HCT116 (cell line): ENCODE measurements at regions not wholly inside any gene's neighbourhood (a gene's known extent, or its start where the extent isn't known, plus 50 kb on each side); places are given as distances from the start of the nearest gene placed in this dataset.

ENCODE experiments used
- ATAC-seq: fragments of 200-7000 bp; cut with Tn5 transposase; 2 replicates; pipeline ENCODE4 v1.9.1; 2020; ENCODE audit warnings: mild to moderate bottlenecking, moderate library complexity
- BruUV-seq: library from RNA; stranded (reverse); fragments of 400-500 nt; replicated peaks from 2 replicates; lab custom pipeline; 2021; lab: Mats Ljungman, UMichigan
- CTCF ChIA-PET: fragments of 300-600 bp; sonication (Branson Sonifier 250); formaldehyde crosslinking; loops from one replicate; lab custom pipeline; 2021; ENCODE audit warnings: antibody characterized with exemption; lab: Charles Lee
- POLR2A ChIA-PET: fragments of 300-600, 350-600 bp; sonication (Branson Sonifier 250); formaldehyde crosslinking; loops from one replicate; lab custom pipeline; 2021; ENCODE audit warnings: antibody characterized with exemption; lab: Charles Lee
- RAD21 ChIA-PET, 2 experiments: fragments of 300-600 bp; sonication (Branson Sonifier 250); formaldehyde crosslinking; loops; one replicate each; lab custom pipeline; 2023; ENCODE audit warnings: low total read pairs in 2 of 2; ENCODE audit not compliant: uncharacterized antibody in 2 of 2, unreplicated experiment in 2 of 2, low non-redundant PET in 1 of 2; lab: Charles Lee
- DNase-seq: peaks from one replicate; pipeline ENCODE4 v3.0.0-alpha.2; 2010; ENCODE audit warnings: low read depth, low spot score
- H2AFZ ChIP-seq: fragments of 200-600 bp; shearing (Covaris generic), sonication (generic); 2 replicates; pipeline ENCODE4 v1.6.1; 2017; ENCODE audit warnings: low read depth, mixed run types, mixed read lengths, antibody characterized with exemption, low read length; ENCODE audit not compliant: poor library complexity, severe bottlenecking
- H3K27ac ChIP-seq: 2 replicates; pipeline ENCODE4 v1.5.1; 2012; ENCODE audit warnings: low read depth, low read length
- H3K27me3 ChIP-seq: fragments of 200-600 bp; sonication (generic); 2 replicates; pipeline ENCODE4 v1.6.1; 2016; ENCODE audit warnings: mixed run types, low read length, mixed read lengths; ENCODE audit not compliant: insufficient read depth
- H3K36me3 ChIP-seq, 2 experiments: fragments of 200-500 bp in 1 of 2; fragments of 200-600 bp in 1 of 2; sonication (Bioruptor generic) in 1 of 2; sonication (generic) in 1 of 2; 2 replicates each; pipeline versions ENCODE4 v1.5.1 to v1.6.1; 2014 to 2016; ENCODE audit warnings: low read length in 2 of 2, inconsistent platforms in 1 of 2, mixed read lengths in 1 of 2, mixed run types in 1 of 2; ENCODE audit not compliant: insufficient read depth in 2 of 2, control insufficient read depth in 1 of 2
- H3K4me1 ChIP-seq, 2 experiments: fragments of 200-600 bp in 1 of 2; sonication (generic) in 1 of 2; 2 replicates each; pipeline versions ENCODE4 v1.5.1 to v1.6.1; 2012 to 2017; ENCODE audit warnings: low read length in 2 of 2, inconsistent platforms in 1 of 2, mild to moderate bottlenecking in 1 of 2, mixed read lengths in 1 of 2, mixed run types in 1 of 2, moderate library complexity in 1 of 2; ENCODE audit not compliant: insufficient read depth in 2 of 2, control insufficient read depth in 1 of 2
- H3K4me2 ChIP-seq: fragments of 200-600 bp; sonication (generic); 2 replicates; pipeline ENCODE4 v1.6.1; 2017; ENCODE audit warnings: mixed run types, low read length, mixed read lengths
- H3K4me3 ChIP-seq, 2 experiments: fragments of 200-600 bp in 1 of 2; sonication (generic) in 1 of 2; replicated peaks in 1 of 2; 2 replicates each; pipeline ENCODE4 v1.5.1; 2011 to 2016; ENCODE audit warnings: low read length in 2 of 2, control low read depth in 1 of 2, low read depth in 1 of 2, mild to moderate bottlenecking in 1 of 2, mixed read lengths in 1 of 2, mixed run types in 1 of 2
- H3K79me2 ChIP-seq: fragments of 200-600 bp; sonication (generic); 2 replicates; pipeline ENCODE4 v1.6.1; 2017; ENCODE audit warnings: mild to moderate bottlenecking, mixed run types, low read length, moderate library complexity, mixed read lengths; ENCODE audit not compliant: insufficient read depth
- H3K9ac ChIP-seq: fragments of 200-600 bp; sonication (generic); 2 replicates; pipeline ENCODE4 v1.6.1; 2016; ENCODE audit warnings: low read length, mixed read lengths
- H3K9me2 ChIP-seq: fragments of 200-600 bp; sonication (generic), shearing (Covaris generic); 2 replicates; pipeline ENCODE4 v1.6.1; 2017; ENCODE audit warnings: mixed run types, mild to moderate bottlenecking, moderate library complexity; ENCODE audit not compliant: insufficient read depth
- H3K9me3 ChIP-seq, 2 experiments: fragments of 200-500 bp in 1 of 2; fragments of 200-600 bp in 1 of 2; sonication (Bioruptor generic) in 1 of 2; sonication (generic) in 1 of 2; 2 replicates each; pipeline ENCODE4 v1.6.1; 2014 to 2017; ENCODE audit warnings: low read length in 2 of 2, mixed read lengths in 2 of 2, inconsistent platforms in 1 of 2, low read depth in 1 of 2, mild to moderate bottlenecking in 1 of 2, mixed run types in 1 of 2, moderate library complexity in 1 of 2; ENCODE audit not compliant: control insufficient read depth in 1 of 2, insufficient read depth in 1 of 2
- H4K20me1 ChIP-seq: fragments of 200-600 bp; sonication (generic), shearing (Covaris generic); 2 replicates; pipeline ENCODE4 v1.6.1; 2017; ENCODE audit warnings: mixed run types, mild to moderate bottlenecking, moderate library complexity; ENCODE audit not compliant: insufficient read depth
- CBX3 ChIP-seq: IDR thresholded peaks from 2 replicates; pipeline ENCODE4 v1.6.1; 2012; ENCODE audit warnings: low read depth
- CEBPB ChIP-seq: IDR thresholded peaks from 2 replicates; pipeline ENCODE4 v1.6.1; 2012; ENCODE audit warnings: low read depth
- EGR1 ChIP-seq: IDR thresholded peaks from 2 replicates; pipeline ENCODE4 v1.6.1; 2012; ENCODE audit warnings: low read depth
- ELF1 ChIP-seq: IDR thresholded peaks from 2 replicates; pipeline ENCODE4 v1.6.1; 2012; ENCODE audit warnings: low read depth, borderline replicate concordance
- EZH2 ChIP-seq: fragments of 200-600 bp; sonication (generic); IDR thresholded peaks from 2 replicates; pipeline ENCODE4 v1.6.1; 2017; ENCODE audit warnings: antibody characterized with exemption, mixed run types
- EZH2phosphoT487 ChIP-seq: fragments of 200-600 bp; IDR thresholded peaks from 2 replicates; pipeline ENCODE4 v1.6.1; 2018; ENCODE audit warnings: antibody characterized with exemption, borderline replicate concordance
- JUND ChIP-seq: IDR thresholded peaks from 2 replicates; pipeline ENCODE4 v1.6.1; 2012
- MAX ChIP-seq: IDR thresholded peaks from 2 replicates; pipeline ENCODE4 v1.6.1; 2012
- POLR2AphosphoS5 ChIP-seq: IDR thresholded peaks from 2 replicates; pipeline ENCODE4 v1.6.1; 2011; ENCODE audit warnings: mild to moderate bottlenecking, low read depth, low read length, moderate library complexity
- RAD21 ChIP-seq: IDR thresholded peaks from 2 replicates; pipeline ENCODE4 v1.6.1; 2012; ENCODE audit warnings: low read depth, mild to moderate bottlenecking
- SRF ChIP-seq: IDR thresholded peaks from 2 replicates; pipeline ENCODE4 v1.6.1; 2012; ENCODE audit warnings: low read depth
- YY1 ChIP-seq: IDR thresholded peaks from 2 replicates; pipeline ENCODE4 v1.6.1; 2011; ENCODE audit warnings: low read length, low read depth, moderate library complexity, mild to moderate bottlenecking; ENCODE audit not compliant: insufficient replicate concordance; ENCODE audit errors: extremely low read depth
- ZBTB33 ChIP-seq: IDR thresholded peaks from 2 replicates; pipeline ENCODE4 v1.6.1; 2011; ENCODE audit warnings: mild to moderate bottlenecking, low read length, moderate library complexity; ENCODE audit not compliant: insufficient replicate concordance; ENCODE audit errors: extremely low read depth
- ZFX ChIP-seq: fragments of 450-650 bp; IDR thresholded peaks from 2 replicates; pipeline ENCODE4 v1.6.1; 2017
- ZNF274 ChIP-seq: fragments of 200-500 bp; sonication (Bioruptor generic); IDR thresholded peaks from 2 replicates; pipeline ENCODE4 v1.6.1; 2014; ENCODE audit warnings: mild to moderate bottlenecking, low read depth, low read length, inconsistent platforms
- intact Hi-C: fragments of 100-400 bp; cut with micrococcal nuclease; formaldehyde crosslinking; loops from 2 replicates; pipeline ENCODE4 v1.10.0; 2022
- TF ChIP-seq, protein P1 (sequence below): IDR thresholded peaks from 2 replicates; pipeline ENCODE4 v1.6.1; 2012; ENCODE audit warnings: low read depth
- TF ChIP-seq, protein P2 (sequence below): IDR thresholded peaks from 2 replicates; pipeline ENCODE4 v1.6.1; 2012

DNA sequence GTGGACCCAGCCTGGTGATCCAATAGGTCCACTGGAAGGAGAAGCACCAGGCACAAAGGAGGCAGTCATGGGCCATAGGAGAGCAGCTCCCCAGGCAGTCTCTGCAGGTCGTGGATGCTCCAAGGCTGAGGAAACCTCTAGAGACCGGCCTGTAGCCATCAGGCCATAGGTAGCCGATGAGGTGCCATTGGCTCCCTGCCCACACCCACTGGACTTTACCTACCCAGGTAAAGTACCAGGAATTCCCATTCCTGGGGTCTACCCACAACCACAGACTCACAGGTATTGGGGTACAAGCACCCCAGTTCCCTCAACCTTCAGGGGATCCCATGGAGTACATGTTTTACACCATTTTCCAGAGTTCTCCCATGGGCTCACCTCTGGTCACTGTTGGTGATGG lies 188.0 kb upstream of the TCERG1L start:
- no peak overlapping the region for H3K9ac ChIP-seq
- no peaks in the 10 kb centered on the region for H3K9me3 ChIP-seq
- intact Hi-C loops: no loop called here
- H3K4me2 ChIP-seq: no peak overlapping the region
- H3K9me2 ChIP-seq: no peaks in the 10 kb centered on the region
- CTCF ChIA-PET: no interaction called here
- BruUV-seq: no TSS peak
- no peak for TF ChIP-seq ZNF274
- no peak for TF ChIP-seq YY1
- no peak for TF ChIP-seq CEBPB
- no peak for DNase-seq
- H3K27me3 ChIP-seq: no peaks in the 10 kb centered on the region
- no peaks in the 10 kb centered on the region for H3K4me1 ChIP-seq
- no peaks in the 10 kb centered on the region for H3K79me2 ChIP-seq
- no peak overlapping the region for H3K27ac ChIP-seq
- H3K4me3 ChIP-seq: no peak overlapping the region
- POLR2A ChIA-PET: no interaction called here
- H3K36me3 ChIP-seq: no peaks in the 10 kb centered on the region
- no peak overlapping the region for H2AFZ ChIP-seq
- RAD21 ChIA-PET: no interaction called here
- ATAC-seq: no peak
- H4K20me1 ChIP-seq: no peaks in the 10 kb centered on the region

GRCh38 chr10:131500181-131500580 lies 188.7 kb upstream of the TCERG1L start:
- BruUV-seq: no TSS peak
- Histone ChIP-seq H3K4me2 (no peak overlapping the region), H4K20me1 (no peaks in the 10 kb centered on the region), H3K36me3 (no peaks in the 10 kb centered on the region), H3K9me2 (no peaks in the 10 kb centered on the region), H3K9ac (no peak overlapping the region), H3K27ac (no peak overlapping the region), H3K79me2 (no peaks in the 10 kb centered on the region), H3K27me3 (no peaks in the 10 kb centered on the region), H2AFZ (no peak overlapping the region), H3K4me1 (no peaks in the 10 kb centered on the region), H3K9me3 (no peaks in the 10 kb centered on the region), H3K4me3 (no peak overlapping the region)
- DNase-seq: no peak
- intact Hi-C loops: no loop called here
- no peak for ATAC-seq
- POLR2A ChIA-PET: no interaction called here
- CTCF ChIA-PET: no interaction called here
- RAD21 ChIA-PET: no interaction called here
- no peak for TF ChIP-seq POLR2AphosphoS5
- no peak for TF ChIP-seq EZH2
- no peak for TF ChIP-seq EZH2phosphoT487
- no peak for TF ChIP-seq RAD21
- TF ChIP-seq, protein P1, sequence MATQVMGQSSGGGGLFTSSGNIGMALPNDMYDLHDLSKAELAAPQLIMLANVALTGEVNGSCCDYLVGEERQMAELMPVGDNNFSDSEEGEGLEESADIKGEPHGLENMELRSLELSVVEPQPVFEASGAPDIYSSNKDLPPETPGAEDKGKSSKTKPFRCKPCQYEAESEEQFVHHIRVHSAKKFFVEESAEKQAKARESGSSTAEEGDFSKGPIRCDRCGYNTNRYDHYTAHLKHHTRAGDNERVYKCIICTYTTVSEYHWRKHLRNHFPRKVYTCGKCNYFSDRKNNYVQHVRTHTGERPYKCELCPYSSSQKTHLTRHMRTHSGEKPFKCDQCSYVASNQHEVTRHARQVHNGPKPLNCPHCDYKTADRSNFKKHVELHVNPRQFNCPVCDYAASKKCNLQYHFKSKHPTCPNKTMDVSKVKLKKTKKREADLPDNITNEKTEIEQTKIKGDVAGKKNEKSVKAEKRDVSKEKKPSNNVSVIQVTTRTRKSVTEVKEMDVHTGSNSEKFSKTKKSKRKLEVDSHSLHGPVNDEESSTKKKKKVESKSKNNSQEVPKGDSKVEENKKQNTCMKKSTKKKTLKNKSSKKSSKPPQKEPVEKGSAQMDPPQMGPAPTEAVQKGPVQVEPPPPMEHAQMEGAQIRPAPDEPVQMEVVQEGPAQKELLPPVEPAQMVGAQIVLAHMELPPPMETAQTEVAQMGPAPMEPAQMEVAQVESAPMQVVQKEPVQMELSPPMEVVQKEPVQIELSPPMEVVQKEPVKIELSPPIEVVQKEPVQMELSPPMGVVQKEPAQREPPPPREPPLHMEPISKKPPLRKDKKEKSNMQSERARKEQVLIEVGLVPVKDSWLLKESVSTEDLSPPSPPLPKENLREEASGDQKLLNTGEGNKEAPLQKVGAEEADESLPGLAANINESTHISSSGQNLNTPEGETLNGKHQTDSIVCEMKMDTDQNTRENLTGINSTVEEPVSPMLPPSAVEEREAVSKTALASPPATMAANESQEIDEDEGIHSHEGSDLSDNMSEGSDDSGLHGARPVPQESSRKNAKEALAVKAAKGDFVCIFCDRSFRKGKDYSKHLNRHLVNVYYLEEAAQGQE: no peak
- no peak for TF ChIP-seq MAX
- no peak for TF ChIP-seq ZNF274
- no peak for TF ChIP-seq ELF1
- TF ChIP-seq ZBTB33: no peak
- TF ChIP-seq YY1: no peak
- TF ChIP-seq SRF: no peak
- no peak for TF ChIP-seq JUND
- no peak for TF ChIP-seq ZFX
- TF ChIP-seq CBX3: no peak
- TF ChIP-seq, protein P2, sequence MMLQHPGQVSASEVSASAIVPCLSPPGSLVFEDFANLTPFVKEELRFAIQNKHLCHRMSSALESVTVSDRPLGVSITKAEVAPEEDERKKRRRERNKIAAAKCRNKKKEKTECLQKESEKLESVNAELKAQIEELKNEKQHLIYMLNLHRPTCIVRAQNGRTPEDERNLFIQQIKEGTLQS: no peak
- no peak for TF ChIP-seq EGR1
